ENCODE measurements at regions not wholly inside any gene's neighbourhood (a gene's known extent, or its start where the extent isn't known, plus 50 kb on each side); places are given as distances from the start of the nearest gene placed in this dataset.
A peak's percentile ranks its signal among the peaks of the same experiment; 100 is the strongest.
"Not testable (repeated sequence)": the region's sequence is repeated elsewhere in the genome, so short reads cannot be mapped to it uniquely, and the experiment has no call there.

DNA sequence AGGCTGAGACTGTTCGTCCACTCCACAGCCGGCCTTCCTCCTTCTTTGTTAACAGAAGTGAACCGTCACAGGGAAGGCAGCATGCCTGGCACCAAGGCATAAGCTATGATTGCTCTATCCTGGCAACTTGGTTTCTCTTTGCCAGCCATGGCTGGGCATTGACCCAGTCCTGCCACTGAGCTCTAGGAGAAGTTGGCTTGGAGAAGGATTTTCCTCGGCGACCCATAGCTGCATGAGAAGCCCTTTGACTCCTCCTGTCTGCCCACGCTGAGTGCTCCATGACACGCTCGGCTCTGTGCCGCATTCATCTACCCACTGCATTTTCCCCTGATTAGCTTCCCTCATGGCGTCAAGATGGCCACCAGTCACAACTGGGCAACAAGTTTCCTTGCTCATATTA is 111.8 kb upstream of the EXOC2 start:
- no peak for DNase-seq (ENCODE audit: low spot score)

DNA sequence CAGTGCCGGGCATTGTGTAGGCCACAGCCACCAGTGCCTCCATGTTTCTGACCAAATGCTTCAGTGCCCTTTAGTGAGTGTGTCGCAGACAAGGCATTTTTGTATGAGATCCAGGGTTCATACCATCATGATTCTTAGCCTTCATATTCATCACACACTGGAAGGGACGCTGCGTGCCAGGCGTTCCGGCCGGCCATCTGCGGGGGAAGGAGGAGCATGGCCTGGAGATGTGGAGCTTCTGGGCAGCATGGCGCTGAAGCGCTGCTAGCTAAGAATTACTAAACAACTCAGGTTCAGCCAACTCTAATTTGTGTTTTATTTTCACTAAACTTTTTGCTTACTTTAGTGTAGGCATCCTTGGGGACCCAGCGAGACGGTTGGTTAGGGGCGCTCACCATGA is 111.4 kb upstream of the EXOC2 start:
- DNase-seq (ENCODE audit: low spot score): no peak

DNA sequence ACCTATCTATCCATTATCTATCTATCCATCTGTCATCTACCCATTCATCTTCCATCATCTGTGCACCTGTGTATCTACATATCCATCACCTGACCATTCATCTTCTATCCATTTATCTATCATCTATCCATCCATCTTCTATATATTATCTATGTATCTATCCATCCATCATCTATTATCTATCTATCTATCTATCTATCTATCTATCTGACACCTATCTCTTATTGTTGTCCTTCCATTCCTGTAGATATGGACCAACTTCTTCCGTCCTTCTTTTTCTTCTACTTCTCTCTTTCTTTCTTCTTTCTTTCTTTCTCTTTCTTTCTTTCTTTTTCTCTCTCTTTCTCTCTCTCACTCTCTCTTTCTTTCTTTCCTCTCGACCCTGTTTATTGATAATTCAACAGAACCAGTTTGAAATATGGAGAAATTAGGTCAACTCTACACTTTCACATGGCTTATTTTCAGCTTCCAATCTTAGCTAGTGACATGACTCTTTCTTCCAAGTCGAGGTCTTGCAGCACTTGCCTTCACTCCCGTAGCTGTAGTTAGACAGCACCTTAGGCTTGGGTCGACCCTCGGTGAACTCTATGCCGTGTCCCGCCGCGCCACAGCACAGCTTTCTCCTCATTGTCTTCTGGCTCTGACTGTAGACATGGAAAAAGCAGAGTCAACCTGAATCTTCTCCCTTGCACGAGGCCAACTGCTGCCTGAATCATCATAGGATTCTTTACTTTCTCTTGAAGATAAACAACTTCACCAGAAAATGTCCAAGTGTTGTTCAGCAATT is 110.4 kb upstream of the EXOC2 start:
- no peak for DNase-seq (ENCODE audit: low spot score)

DNA sequence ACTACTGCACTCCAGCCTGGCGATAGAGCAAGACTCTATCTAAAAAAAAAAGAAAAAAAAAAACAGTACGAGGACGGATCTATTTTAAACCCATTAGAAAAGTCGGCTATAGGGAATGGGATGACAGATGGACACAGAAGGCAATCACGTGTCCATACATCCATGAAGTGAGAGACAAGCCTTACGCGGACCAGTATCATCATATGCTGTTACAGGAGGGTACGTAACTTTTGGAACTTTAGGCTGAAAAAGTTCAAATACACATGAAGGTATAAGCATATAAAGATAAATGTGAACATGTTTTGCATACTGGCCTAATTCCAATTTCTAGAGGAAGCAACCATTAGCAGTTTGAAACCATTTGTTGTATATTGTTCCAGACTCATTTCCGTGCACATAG is 109.8 kb upstream of the EXOC2 start:
- DNase-seq (ENCODE audit: low spot score): no peak

DNA sequence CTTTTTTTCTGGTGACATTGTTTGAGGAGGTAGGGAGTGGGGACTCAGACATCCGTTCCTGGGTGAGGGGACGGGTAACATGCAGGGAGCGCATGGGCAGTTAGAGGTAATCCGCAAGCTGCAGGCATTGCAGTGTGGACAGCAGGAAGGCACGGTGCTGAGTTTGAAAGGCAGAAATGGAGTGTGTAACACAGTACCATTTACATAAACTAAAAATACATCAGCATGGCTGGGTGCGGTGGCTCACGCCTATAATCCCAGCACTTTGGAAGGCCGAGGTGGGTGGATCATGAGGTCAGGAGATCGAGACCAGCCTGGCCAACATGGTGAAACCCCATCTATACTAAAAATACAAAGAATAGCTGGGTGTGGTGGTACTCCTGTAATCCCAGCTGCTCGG is 109.3 kb upstream of the EXOC2 start:
- not testable (repeated sequence) for DNase-seq (ENCODE audit: low spot score)

DNA sequence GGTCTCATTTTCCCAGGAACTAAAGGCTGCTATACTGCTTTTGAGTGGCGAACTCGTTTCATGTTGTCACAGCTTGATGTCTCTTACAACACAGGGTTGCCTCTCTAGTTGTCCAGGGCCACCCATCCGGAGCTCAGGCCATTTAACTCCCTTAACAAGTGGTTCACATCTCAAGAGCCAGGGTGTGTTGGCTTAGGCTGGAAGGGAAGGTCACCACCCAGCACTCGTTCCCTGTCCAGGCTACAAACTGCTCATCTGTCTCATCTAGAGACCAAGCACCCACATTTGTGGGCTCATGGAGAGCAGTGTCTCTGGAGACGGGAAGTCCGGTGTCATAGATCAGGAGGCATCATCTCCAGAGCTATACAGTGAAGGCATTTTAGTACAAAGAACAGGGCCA is 106.8 kb upstream of the EXOC2 start:
- no peak for DNase-seq (ENCODE audit: low spot score)

DNA sequence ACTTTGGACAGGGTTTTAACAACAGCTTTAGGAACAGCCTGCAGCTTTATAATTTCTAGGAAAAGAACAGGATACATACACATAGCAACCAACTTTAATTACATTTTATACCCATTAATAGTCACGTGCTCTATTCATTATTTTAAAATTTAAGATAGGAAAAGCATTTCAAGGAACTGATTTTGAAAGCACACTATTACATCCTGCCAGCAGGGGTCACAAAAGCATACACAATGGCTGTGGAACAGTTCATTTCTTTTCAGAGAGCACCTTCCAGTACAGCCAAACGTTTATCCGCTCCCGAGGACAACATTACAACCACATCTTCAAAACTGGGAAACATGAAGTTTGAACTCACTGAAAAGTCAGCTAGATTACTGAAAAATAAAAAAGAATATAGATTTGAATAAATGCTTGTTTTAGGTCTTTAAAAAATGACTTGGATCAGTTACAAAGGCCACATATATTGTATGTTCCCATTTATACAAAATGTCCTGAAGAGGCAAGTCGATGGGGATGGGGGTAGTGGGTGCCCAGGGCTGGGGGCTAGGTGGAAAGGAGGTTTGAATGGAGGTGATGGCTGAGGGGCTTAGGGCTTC is 104.6 kb upstream of the EXOC2 start:
- DNase-seq (ENCODE audit: low spot score): peak; percentile 43

DNA sequence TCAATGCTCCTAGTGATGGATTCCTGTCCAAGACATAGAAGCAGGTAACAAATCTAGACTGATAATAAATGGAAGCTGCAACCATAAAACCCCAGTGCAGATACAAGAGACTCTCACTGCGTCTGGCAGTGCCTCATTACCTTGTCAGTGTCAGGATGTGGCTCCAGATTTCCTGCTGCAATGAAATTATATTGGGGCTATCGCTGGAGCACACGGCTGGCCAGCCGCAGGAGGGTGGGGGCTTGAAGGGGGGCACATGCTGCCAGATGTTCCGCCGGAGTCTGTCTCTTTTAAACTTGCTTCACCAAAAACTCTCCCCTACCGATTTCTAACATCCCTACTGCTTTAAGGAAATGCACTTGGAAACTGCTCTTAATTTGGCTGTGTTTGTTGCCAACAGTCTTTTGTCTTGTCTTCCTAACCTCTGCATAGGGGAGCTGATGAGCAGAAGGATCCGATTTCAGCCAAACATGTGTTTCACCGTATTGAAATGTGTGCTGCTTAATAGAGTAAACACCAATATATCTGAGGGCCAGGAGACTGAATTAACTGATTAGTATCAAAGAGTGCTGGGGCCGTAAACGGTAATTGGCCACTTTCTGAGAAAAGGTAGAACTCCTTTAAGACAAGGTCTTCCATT is 102.2 kb upstream of the EXOC2 start:
- no peak for DNase-seq (ENCODE audit: low spot score)

DNA sequence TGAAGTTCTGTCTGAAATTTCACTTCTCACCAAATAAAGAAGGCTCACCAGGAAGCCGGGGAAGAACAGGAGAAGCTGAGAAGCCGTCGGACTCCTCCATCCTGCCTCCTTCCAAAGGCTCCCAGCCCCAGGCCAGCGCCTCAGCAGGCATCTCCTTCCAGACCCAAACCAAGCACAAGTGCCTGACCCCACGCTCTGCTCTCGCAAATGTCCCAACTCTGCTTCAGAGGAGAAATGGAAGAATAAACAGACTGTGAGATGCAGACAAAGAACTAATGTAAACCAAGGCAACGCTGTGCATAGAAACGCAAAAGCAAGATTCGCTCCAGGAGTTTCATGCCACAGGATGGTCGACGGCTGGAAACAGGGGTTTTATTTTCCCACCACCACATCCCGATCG is 100.3 kb upstream of the EXOC2 start:
- DNase-seq (ENCODE audit: low spot score): no peak

DNA sequence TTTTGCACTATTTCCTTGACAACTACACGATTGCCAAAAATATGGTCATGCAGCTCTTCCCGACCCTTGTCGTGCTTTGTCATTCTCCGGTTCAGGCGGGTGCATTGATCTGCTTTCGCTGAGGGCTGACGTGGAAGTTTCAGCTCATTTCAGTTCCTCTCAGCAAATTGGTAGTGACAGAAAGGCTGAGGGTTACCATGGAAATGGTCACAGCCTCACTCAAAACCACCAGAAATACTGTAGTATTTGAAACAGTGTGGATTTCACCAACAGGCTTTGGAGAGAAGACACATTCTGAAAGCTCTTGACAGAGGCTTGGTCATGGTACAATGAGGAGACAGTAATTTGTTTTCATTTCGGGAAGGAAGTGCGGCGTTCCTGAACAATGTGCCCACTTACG is 99.7 kb upstream of the EXOC2 start:
- no peak for DNase-seq (ENCODE audit: low spot score)

DNA sequence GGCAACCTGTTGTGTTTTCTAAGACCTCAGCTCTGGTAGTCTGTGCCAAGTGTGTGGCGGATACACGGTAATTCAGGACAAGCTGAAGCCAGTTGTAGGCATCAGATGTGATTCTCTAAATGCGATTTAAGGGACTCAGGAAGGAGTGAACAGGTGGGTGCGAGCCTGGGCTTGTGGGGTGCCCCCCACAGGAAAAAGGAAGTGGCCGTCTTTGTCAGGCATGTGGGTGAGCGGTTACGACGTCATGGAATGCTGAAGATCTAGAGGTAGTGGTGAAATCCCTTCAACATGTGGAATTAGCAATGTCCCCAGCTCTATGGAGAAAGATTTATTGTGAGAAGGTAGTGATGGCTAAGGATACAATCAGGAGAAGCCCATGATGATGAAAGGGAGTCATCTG is 95.1 kb upstream of the EXOC2 start:
- no peak for DNase-seq (ENCODE audit: low spot score)

DNA sequence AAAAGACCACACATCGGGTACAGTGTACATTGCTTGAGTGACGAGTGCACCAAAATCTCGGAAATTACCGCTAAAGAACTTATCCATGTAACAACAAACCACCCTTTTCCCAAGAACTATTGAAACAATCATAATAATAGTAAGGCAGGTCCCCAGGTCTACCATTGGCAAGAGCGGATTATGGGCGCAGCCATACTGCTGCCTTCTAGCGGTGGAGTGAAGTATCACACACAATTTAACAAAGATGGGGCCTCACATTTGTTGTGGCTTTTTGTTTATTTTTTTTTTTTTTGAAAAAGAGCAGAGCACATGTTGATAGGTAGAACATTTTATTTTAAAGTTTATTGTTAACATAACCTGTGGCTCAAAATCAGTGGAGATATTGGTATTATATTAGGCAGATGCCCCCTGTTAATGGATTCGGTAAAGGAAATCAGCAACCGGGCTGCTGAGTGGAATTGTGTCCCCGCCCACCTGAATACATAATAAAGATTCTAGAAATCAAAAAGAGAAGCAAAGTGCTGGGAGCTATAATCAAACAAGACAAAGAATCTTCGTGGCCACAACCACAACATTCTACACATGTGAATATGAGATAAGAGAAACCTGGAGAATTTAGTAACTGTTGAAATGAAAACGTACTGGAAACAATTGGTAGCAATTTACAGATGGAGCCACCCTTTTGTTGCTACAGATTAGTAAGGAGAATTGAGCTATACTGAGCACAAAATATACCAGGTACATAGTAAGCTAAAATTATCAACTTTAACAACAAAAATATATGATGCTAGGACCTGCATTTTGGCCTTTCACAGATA is 94.2 kb upstream of the EXOC2 start:
- peak; percentile 31 for DNase-seq (ENCODE audit: low spot score)

DNA sequence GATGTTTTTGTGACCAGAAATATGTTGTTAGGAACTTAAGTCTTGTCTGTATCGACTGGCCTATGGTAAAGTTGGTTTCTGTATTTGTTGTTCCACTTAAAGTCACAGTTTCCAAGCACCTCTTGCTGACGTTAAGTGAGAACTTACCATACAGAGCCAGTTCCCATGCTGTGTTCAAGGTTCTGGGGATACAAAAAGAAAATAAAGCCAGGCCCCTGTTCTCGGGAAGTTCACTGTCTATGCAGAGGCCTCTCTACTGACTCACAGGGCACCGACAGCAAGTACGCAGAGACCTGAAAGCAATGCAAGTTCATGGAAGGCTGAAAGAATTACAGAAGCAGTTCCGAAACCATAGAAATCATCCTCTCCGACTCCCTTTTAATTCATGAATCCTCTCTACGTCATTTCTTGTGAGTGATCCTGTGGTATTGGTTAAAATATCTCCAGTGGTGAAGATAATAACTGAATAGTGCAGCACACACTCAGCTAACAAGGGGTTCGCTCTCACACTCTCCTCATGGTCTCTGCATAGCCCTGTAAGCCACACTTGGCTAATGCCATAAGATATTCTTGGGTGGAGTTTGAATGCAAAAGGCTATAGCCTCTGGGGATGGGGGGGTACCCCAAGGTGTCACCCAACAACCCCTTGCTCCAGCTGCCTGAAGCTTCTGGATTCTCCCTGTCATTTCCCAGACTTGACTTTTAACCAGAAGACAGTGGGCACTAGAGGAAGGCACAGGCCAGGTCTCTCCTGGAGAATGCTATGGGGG is 91.2 kb upstream of the EXOC2 start:
- DNase-seq (ENCODE audit: low spot score): no peak

DNA sequence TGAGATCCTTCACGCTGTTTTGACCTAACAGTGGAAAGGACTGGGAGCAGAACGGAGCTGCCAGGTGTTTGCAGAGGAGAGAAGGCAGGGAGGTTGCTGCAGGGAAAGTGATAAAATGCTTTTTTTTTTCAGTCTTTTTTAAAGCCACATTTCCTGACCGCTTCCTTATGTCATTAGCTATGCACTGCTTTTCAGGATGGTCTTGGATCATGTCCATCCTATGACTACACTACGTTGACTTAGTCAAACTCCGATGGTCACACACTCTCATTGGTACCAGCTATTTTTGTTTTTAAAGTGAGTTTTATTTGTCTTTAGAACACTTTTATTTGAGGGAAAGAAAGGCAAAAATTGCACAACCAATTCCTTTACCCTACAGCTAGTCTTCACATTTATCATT is 89.2 kb upstream of the EXOC2 start:
- no peak for DNase-seq (ENCODE audit: low spot score)

DNA sequence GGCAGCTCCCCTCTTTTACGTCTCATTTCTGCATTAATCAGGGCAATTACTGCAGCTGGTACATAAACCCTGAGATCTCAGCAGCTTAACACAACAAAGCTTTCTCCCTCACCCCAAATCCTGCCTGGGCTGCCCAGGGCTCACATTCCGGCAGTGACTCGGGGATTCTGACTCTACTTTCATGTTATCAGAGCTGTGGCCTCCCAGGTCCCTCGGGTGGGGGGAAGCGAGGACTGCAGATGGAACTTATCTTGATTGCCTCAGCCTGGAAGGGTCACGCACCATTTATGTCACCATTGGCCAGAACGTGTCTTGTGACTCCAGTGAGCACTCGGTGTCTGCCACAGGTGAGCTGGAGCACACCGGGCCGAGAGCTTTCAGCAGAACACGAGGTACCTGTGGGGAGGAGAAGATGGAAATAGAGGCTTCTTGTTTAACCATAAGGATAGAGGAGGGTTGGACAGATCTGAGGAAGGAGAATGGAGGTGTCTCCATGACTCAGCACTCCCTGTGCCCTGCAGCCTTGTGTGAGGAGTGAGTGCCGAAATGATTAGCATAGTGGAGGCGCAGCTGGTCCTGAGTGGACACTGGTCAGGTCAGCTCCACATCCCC is 88.5 kb upstream of the EXOC2 start:
- no peak for DNase-seq (ENCODE audit: low spot score)

DNA sequence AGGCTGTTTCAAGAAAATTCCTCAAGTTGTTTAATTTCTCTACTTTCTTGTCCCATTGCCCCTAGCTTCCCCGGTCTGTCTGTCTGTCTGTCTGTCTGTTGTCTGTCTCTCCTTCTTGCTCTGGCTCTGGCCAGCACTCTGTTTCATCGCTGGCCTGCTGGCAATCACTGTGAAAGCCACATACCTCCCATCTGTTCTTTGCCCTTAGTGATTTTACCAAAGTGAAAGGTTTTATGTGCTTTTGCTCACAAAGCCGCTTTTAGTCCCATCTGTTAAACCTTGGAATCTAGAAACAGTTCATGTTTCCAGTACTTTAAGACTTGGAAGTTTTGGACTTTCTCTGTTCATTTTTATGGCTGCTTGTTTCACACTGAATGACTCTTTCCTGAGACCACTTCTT is 87.8 kb upstream of the EXOC2 start:
- no peak for DNase-seq (ENCODE audit: low spot score)

DNA sequence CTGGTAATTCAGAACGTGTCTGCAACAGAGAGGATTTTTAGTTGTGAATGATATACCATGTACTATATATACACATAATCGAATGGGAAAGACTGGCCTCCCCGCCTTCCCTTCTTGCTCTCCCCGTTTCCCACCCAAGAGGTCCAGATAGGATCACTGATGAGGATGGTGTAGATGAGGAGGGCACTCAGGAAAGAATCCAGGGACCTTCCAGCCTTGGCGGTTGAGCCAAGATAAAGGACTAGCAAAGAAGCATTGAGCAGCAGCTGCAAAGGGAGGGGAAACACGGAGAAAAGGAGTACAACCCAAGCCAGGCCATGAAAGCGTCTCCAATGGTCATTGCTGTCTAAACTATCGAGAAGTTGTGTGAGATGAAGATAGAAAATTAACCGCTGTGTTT is 84.0 kb upstream of the EXOC2 start:
- no peak for DNase-seq (ENCODE audit: low spot score)

DNA sequence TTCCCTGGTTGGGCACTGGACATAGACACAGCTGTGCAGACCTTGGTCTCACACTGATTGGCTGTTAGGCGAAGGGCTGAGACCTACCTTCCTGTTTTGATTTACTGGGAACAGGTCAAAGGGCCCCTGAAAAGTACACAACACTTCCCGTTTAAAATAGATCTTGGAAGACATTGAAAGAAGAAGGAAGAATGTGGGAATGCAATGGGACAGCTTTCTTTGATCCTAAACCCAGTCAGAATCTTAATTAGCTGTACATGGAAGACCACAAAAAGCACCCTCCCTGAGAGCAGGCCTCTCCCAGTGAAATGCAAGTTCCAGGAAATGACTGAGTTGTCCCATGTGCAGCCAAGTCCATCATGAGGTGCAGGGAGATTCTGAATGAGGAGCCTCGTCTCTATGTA is 83.6 kb upstream of the EXOC2 start:
- no peak for DNase-seq (ENCODE audit: low spot score)

DNA sequence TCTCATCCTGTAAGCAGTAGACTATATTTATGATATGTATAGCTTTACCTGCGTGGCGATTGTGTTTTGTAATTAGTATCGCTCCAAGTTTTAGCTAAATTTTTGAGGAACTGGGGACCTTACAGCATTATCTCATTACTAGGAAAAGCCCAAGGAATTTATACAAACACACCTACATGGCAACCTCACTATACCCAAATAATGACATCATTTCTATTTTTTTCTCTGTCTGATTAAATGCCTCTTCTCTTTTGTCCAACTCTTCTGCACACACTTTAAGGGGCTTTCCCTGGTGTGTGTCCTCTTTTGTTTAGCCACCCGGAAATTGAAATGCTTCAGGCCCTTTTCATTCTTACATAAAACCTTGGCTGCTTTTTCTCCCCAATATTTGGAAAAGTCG is 82.9 kb upstream of the EXOC2 start:
- no peak for DNase-seq (ENCODE audit: low spot score)

DNA sequence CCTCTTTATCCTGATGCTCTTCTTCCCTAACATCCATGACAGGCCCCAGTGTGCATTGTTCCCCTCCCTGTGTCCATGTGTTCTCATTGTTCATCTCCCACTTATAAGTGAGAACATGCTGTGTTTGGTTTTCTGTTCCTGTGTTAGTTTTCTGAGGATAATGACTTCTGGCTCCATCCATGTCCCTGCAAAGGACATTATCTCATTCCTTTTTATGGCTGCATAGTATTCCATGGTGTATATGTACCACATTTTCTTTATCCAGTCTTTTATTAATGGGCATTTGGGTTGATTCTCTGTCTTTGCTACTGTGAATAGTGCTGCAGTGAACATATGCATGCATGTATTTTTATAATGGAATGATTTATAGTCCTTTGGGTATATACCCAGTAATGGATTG is 78.7 kb upstream of the EXOC2 start:
- not testable (repeated sequence) for DNase-seq (ENCODE audit: low spot score)

DNA sequence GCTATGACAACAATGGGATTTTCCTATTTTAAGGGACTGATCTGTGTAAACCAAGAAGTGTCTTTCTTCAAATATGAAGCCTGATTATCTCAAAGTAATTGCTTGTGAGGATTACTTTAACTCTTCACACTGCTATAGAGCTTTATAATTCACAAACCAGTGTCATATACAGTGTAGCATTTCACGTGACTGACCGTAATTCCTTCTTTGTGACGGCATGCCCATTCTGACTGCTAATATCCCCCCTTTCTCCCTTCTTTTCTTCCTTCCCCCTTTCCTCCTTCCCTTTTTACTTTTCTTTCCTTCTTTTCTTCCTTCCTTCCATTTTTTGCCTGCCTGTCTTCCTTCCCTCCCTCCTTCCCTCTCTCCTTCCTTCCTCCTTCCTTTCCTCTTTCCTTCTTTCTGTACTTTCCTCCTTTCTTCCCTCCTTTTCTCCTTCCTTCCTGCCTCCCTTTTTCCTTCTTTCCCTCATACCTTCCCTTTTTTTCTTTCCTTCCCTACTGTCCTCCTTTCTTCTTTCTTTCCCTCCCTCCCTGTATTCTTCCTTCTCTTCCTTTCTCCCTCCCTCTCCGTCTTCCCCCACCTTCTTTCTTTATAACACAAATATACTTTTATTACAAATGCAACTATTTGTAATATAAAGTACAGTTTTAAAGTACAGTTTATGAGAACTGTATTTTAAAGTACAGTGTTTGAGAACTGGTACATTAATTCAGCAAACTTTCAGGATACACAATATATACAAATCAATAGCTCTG is 75.0 kb upstream of the EXOC2 start:
- no peak for DNase-seq (ENCODE audit: low spot score)

Data from AG08396 (cell line).